ENCODE measurements at regions not wholly inside any gene's neighbourhood (a gene's known extent, or its start where the extent isn't known, plus 50 kb on each side); places are given as distances from the start of the nearest gene placed in this dataset.

DNA sequence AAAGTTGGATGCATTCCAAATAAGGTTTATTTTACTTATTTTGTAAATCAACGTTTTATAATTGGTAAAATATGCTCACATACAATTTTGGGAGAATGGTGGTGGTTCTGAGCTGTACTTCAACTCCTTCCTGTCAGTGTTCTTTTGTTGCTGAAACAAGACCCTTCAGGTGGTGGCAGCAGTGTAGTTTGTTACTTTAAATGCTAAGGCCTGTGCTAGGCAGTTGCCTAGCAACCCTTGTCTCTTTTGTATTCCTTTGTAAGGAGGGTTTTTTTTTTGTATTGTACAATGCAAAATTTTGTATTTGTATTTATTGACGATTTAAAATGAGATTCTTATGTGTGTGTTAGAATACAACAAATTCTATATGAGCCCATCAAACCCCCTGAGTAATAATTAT, 166.0 kb upstream of the FAM98A start:
- CTCF ChIA-PET: no interaction called here
- H3K27ac Mint-ChIP-seq: no peak overlapping the region
- ATAC-seq (peak; percentile 93), DNase-seq (ENCODE audit: low spot score) (no peak)
- H3K4me3 Mint-ChIP-seq: no peak overlapping the region
- TF ChIP-seq, protein P1, sequence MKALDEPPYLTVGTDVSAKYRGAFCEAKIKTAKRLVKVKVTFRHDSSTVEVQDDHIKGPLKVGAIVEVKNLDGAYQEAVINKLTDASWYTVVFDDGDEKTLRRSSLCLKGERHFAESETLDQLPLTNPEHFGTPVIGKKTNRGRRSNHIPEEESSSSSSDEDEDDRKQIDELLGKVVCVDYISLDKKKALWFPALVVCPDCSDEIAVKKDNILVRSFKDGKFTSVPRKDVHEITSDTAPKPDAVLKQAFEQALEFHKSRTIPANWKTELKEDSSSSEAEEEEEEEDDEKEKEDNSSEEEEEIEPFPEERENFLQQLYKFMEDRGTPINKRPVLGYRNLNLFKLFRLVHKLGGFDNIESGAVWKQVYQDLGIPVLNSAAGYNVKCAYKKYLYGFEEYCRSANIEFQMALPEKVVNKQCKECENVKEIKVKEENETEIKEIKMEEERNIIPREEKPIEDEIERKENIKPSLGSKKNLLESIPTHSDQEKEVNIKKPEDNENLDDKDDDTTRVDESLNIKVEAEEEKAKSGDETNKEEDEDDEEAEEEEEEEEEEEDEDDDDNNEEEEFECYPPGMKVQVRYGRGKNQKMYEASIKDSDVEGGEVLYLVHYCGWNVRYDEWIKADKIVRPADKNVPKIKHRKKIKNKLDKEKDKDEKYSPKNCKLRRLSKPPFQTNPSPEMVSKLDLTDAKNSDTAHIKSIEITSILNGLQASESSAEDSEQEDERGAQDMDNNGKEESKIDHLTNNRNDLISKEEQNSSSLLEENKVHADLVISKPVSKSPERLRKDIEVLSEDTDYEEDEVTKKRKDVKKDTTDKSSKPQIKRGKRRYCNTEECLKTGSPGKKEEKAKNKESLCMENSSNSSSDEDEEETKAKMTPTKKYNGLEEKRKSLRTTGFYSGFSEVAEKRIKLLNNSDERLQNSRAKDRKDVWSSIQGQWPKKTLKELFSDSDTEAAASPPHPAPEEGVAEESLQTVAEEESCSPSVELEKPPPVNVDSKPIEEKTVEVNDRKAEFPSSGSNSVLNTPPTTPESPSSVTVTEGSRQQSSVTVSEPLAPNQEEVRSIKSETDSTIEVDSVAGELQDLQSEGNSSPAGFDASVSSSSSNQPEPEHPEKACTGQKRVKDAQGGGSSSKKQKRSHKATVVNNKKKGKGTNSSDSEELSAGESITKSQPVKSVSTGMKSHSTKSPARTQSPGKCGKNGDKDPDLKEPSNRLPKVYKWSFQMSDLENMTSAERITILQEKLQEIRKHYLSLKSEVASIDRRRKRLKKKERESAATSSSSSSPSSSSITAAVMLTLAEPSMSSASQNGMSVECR (CRISPR knock-in tag; IDR thresholded peaks at IDR 0.05; ENCODE audit: borderline replicate concordance): no peak
- TF ChIP-seq, protein P2, sequence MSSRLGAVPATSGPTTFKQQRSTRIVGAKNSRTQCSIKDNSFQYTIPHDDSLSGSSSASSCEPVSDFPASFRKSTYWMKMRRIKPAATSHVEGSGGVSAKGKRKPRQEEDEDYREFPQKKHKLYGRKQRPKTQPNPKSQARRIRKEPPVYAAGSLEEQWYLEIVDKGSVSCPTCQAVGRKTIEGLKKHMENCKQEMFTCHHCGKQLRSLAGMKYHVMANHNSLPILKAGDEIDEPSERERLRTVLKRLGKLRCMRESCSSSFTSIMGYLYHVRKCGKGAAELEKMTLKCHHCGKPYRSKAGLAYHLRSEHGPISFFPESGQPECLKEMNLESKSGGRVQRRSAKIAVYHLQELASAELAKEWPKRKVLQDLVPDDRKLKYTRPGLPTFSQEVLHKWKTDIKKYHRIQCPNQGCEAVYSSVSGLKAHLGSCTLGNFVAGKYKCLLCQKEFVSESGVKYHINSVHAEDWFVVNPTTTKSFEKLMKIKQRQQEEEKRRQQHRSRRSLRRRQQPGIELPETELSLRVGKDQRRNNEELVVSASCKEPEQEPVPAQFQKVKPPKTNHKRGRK (CRISPR knock-in tag; IDR thresholded peaks at IDR 0.05; ENCODE audit: borderline replicate concordance): no peak
- TF ChIP-seq OVOL2 (CRISPR knock-in tag; IDR thresholded peaks at IDR 0.05; ENCODE audit: borderline replicate concordance) (no peak), ATF1 (CRISPR knock-in tag; IDR thresholded peaks at IDR 0.05) (no peak)
- TF ChIP-seq, protein P3, sequence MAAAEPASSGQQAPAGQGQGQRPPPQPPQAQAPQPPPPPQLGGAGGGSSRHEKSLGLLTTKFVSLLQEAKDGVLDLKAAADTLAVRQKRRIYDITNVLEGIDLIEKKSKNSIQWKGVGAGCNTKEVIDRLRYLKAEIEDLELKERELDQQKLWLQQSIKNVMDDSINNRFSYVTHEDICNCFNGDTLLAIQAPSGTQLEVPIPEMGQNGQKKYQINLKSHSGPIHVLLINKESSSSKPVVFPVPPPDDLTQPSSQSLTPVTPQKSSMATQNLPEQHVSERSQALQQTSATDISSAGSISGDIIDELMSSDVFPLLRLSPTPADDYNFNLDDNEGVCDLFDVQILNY (CRISPR knock-in tag; IDR thresholded peaks at IDR 0.05): no peak
- no peaks in the 10 kb centered on the region; the same call in 1 of the 2 replicates for H3K27me3 Mint-ChIP-seq (ENCODE audit: low read depth)
- H3K9me3 Mint-ChIP-seq: peaks cover 6% of the 10 kb centered on the region
- peaks cover 19% of the 10 kb centered on the region for H3K4me1 Mint-ChIP-seq
- H3K36me3 Mint-ChIP-seq: peaks cover 9% of the 10 kb centered on the region
- POLR2A ChIA-PET: no interaction called here

DNA sequence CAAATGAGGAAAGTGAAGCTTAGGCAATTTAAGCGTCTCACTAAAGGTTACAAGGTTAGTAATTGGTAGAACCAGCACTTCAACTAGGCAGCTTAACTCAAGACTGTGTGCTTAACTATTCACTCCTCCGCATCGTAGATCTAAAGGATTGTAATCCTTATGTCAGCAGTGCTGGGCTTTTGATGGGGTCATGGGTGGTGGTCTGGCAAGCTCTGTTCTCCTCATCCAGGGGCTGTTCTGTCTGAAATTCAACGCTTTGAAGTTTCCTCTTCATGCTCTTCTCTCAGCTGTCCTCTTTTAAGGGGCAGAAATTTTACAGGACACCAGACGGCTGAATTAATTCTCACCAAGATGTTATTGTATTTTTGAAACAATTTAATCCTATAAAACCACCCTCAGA, 165.5 kb upstream of the FAM98A start:
- TF ChIP-seq, protein P4, sequence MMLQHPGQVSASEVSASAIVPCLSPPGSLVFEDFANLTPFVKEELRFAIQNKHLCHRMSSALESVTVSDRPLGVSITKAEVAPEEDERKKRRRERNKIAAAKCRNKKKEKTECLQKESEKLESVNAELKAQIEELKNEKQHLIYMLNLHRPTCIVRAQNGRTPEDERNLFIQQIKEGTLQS (CRISPR knock-in tag; conservative IDR thresholded peaks at IDR 0.05): no peak
- TF ChIP-seq CREM (CRISPR knock-in tag; IDR thresholded peaks at IDR 0.05): no peak
- no peak for TF ChIP-seq ETV6 (CRISPR knock-in tag; IDR thresholded peaks at IDR 0.05)
- TF ChIP-seq KAT7 (CRISPR knock-in tag; IDR thresholded peaks at IDR 0.05; ENCODE audit: borderline replicate concordance): no peak
- no peak for TF ChIP-seq GTF2I (CRISPR knock-in tag; conservative IDR thresholded peaks at IDR 0.05)
- no peak for TF ChIP-seq TCF7 (CRISPR knock-in tag; IDR thresholded peaks at IDR 0.05; ENCODE audit: low read depth)
- TF ChIP-seq, protein P5, sequence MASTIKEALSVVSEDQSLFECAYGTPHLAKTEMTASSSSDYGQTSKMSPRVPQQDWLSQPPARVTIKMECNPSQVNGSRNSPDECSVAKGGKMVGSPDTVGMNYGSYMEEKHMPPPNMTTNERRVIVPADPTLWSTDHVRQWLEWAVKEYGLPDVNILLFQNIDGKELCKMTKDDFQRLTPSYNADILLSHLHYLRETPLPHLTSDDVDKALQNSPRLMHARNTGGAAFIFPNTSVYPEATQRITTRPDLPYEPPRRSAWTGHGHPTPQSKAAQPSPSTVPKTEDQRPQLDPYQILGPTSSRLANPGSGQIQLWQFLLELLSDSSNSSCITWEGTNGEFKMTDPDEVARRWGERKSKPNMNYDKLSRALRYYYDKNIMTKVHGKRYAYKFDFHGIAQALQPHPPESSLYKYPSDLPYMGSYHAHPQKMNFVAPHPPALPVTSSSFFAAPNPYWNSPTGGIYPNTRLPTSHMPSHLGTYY (CRISPR knock-in tag; IDR thresholded peaks at IDR 0.05): no peak
- no peak for TF ChIP-seq ZNF232 (CRISPR knock-in tag; IDR thresholded peaks at IDR 0.05)
- TF ChIP-seq, protein P6, sequence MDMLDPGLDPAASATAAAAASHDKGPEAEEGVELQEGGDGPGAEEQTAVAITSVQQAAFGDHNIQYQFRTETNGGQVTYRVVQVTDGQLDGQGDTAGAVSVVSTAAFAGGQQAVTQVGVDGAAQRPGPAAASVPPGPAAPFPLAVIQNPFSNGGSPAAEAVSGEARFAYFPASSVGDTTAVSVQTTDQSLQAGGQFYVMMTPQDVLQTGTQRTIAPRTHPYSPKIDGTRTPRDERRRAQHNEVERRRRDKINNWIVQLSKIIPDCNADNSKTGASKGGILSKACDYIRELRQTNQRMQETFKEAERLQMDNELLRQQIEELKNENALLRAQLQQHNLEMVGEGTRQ (CRISPR knock-in tag; IDR thresholded peaks at IDR 0.05): no peak
- POLR2A ChIA-PET: no interaction called here
- H3K9me3 Mint-ChIP-seq: peaks cover 10% of the 10 kb centered on the region
- peaks cover 10% of the 10 kb centered on the region for H3K36me3 Mint-ChIP-seq
- H3K4me3 Mint-ChIP-seq: no peak overlapping the region
- CTCF ChIA-PET: no interaction called here
- H3K27ac Mint-ChIP-seq: no peak overlapping the region
- ATAC-seq (no peak), DNase-seq (ENCODE audit: low spot score) (no peak)
- no peaks in the 10 kb centered on the region; the same call in 1 of the 2 replicates for H3K27me3 Mint-ChIP-seq (ENCODE audit: low read depth)
- H3K4me1 Mint-ChIP-seq: peaks cover 15% of the 10 kb centered on the region

Measured in WTC11 (cell line).